Epithelial cell of esophagus (primary cell): ENCODE measurements at regions not wholly inside any gene's neighbourhood (a gene's known extent, or its start where the extent isn't known, plus 50 kb on each side); places are given as distances from the start of the nearest gene placed in this dataset.

Experiments
- DNase-seq: peaks from one replicate; pipeline ENCODE4 v3.0.0; 2010; ENCODE audit warnings: low read depth
- H3K4me3 ChIP-seq: 2 replicates; pipeline ENCODE4 v1.5.1; 2011; ENCODE audit warnings: mild to moderate bottlenecking, low read length, control low read depth
- CTCF ChIP-seq: IDR thresholded peaks from 2 replicates; pipeline ENCODE4 v1.5.1; 2011; ENCODE audit warnings: low read depth, mild to moderate bottlenecking, low read length, control low read depth, inconsistent platforms; ENCODE audit not compliant: insufficient read depth; ENCODE audit errors: missing control alignments

GRCh38 chr11:95674657-95675358 lies 114.8 kb downstream of the FAM76B start:
- TF ChIP-seq CTCF: no peak
- H3K4me3 ChIP-seq: no peak overlapping the region
- no peak for DNase-seq

GRCh38 chr11:95671768-95672167 lies 117.8 kb downstream of the FAM76B start:
- DNase-seq: no peak
- H3K4me3 ChIP-seq: no peak overlapping the region
- TF ChIP-seq CTCF: no peak

GRCh38 chr11:95668131-95668530 lies 121.5 kb downstream of the FAM76B start:
- no peak overlapping the region for H3K4me3 ChIP-seq
- no peak for DNase-seq
- no peak for TF ChIP-seq CTCF

- no peak for DNase-seq
- no peak for TF ChIP-seq CTCF
- H3K4me3 ChIP-seq: no peak overlapping the region
These were observed 128.4 kb downstream of the FAM76B start for GRCh38 chr11:95661162-95661561.

GRCh38 chr11:95660038-95660437 lies 129.5 kb downstream of the FAM76B start:
- DNase-seq: no peak
- no peak overlapping the region for H3K4me3 ChIP-seq
- no peak for TF ChIP-seq CTCF

GRCh38 chr11:95659088-95659487 lies 130.5 kb downstream of the FAM76B start:
- DNase-seq: peak; percentile 52
- no peak for TF ChIP-seq CTCF

GRCh38 chr11:95655536-95655935 lies 134.0 kb downstream of the FAM76B start:
- H3K4me3 ChIP-seq: no peak overlapping the region
- DNase-seq: no peak
- TF ChIP-seq CTCF: no peak

More at GRCh38 chr11:95659088-95659487, 130.5 kb downstream of the FAM76B start:
- no peak overlapping the region for H3K4me3 ChIP-seq
